AG20443 (cell line): ENCODE measurements at regions not wholly inside any gene's neighbourhood (a gene's known extent, or its start where the extent isn't known, plus 50 kb on each side); places are given as distances from the start of the nearest gene placed in this dataset.
"Not testable (repeated sequence)": the region's sequence is repeated elsewhere in the genome, so short reads cannot be mapped to it uniquely, and the experiment has no call there.

Experiments
- DNase-seq: peaks from one replicate; pipeline ENCODE4 v3.0.0; 2012; ENCODE audit warnings: low spot score, mixed read lengths

DNA sequence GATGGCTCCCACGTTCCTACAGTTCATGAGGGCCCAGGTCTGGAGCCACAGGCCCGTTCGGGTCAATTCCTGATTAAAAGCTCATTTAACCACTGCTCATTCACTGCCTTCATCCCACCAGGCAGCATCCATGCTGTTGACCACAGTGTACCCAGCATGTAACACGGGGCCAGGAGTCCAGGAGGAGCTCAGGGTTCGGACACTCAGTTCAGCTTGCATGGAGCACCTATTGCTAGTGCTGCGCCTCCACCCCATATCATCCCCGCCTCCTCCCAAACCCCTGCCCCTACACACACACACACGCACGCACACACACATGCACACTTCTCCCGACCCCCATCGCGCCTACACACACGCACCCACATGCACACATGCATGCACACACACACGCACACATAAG is 72.9 kb upstream of the SNTG2 start:
- no peak for DNase-seq

DNA sequence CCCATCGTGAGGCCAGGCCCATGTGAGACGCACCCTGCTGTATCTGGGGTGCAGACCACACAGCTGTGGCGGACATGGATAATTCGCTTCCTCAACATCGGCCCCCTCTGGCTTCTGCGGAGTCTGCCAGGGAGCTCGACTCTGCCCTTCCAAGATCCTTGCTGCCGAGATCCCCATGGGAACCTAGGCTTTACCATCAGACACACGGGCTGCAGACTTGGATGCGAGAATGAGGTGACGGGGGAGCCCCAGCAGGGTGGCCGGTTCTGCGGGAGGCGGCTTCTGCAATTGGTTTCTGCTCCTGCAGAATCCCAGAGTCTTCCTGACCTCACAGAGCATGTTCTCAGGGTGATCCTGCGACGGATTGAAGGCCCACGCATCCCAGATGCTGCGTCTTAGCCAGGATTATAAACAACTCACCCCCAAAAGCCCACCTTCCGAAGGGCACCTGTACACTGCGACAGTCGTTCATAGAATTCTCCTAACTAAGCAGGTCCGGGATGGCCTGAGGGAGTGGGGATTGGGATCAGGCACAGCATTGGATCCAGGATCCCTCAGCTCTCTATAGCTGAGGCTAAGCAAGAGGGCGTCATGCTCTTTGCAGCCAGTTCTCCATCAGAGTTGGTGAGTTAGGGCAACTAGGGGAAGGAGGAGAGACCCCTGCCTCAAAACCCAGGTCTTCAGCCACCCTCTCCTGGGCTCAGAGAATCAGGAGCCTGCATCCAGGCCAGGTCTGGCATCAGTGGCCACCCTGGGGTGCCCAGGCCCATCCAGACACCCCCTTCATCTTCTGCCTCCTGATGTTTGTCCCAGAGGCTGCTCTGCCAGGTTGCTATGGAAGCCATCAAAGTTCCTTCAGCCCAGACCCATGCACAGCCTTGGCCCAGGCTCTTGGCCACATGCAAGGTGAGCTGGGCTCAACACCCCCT is 74.7 kb upstream of the SNTG2 start:
- DNase-seq, result no peak

DNA sequence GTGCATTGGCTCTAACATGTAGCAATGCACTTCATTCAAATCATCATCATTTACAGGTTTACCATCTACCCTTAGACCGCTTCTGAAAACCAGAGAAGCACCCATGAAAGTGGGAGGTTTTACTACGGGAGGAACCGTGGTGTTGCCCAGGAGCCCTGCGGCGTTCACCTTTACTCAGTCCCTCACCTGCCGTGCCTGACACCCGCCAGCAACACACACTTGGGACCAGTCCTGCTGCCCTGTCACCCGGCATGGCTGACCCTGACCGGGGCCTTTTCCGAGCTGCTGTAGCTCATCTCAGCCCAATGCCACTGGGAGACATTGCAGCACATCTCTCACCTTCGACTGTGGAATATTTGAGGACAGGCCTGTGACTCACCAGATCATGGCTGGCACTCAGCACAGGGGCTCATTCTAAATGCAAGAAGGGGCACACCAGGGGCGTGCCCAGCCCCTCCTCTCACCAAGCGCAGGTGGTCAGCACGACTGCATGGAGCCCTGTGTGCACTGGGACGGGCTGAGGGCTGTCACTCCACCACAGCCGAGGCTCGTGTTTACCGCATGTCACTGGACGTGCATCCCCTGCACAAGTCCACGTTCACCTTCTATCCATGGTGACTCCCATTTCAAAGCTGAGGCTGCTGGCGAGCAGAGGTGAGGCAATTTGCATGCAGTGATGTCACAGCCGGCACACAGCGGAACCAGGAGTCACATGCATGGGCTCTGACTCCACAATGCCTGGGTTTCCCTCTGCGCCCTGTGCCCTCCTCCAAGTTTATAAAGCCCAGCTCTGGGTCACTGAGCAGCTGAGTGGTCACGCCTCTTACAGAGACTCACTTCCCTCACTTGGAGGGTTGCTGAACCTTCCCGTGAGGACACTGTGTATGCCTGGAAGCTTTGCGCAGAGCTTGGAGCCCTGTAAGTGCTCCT is 76.7 kb upstream of the SNTG2 start:
- DNase-seq, result no peak

DNA sequence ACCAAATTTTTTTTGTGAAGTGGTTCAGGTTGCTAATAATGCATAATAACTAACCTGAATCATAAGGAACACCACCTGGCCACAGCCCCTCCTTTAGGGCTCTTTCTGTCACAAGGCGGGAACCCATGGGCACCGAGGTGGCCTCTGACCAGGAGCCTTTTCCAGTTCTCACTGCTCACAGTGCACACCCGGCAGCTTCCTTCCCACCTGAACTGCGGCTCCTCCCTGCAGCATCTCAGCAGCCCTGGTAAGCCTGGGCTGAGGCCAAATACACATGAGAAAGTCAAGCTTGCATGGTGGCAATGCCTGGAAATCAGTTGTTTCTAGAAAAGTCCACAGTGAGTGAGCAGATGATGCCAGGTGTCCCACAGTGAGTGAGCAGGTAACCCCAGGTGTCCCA is 77.6 kb upstream of the SNTG2 start:
- no peak for DNase-seq

GRCh38 chr2:871926-872680 is 78.5 kb upstream of the SNTG2 start:
- DNase-seq, result no peak

GRCh38 chr2:871175-871727 is 79.4 kb upstream of the SNTG2 start:
- DNase-seq, result no peak

DNA sequence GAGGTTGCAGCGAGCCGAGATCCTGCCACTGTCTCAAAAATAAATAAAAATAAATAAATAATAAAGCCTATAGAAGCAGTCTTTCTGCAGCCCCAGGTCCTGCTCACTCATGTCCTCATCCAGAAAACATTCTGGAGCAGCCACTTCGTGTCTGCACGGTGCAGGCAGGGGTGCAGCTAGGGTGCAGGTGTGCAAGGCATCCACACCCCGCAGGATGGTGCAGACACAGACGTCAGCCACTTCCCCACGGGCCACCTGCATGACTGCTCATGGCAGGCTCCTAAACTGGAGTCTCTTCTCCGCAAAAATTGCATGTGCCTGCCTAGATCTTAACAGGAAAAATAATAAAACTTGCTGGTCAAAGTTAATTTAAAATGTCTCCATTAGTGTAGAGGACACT is 80.2 kb upstream of the SNTG2 start:
- no peak for DNase-seq

- DNase-seq, result no peak
Observed at GRCh38 chr2:869894-870293, 80.8 kb upstream of the SNTG2 start.

DNA sequence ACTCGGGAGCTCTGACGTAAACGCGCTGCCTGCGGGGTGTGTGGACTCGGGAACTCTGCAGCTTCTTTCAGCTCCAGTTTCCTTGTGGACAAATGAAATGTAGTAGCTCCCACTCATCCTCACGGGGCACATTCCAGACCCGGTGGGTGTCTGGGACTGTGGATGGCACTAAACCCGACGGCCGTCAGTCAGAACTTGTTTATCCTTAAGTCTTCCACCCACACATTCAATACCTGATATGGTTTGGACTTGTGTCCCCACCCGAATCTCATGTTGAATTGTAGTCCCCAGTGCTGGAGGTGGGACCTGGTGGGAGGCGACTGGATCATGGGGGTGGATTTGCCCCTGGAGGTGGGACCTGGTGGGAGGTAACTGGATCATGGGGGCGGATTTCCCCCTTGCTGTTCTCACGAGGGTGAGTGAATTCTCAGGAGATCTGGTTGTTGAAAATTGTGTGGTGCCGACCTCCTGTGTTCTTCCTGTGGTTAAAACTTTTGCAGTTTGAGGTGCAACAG is 81.2 kb upstream of the SNTG2 start:
- no peak for DNase-seq

GRCh38 chr2:868857-869256 is 81.8 kb upstream of the SNTG2 start:
- not testable (repeated sequence) for DNase-seq

DNA sequence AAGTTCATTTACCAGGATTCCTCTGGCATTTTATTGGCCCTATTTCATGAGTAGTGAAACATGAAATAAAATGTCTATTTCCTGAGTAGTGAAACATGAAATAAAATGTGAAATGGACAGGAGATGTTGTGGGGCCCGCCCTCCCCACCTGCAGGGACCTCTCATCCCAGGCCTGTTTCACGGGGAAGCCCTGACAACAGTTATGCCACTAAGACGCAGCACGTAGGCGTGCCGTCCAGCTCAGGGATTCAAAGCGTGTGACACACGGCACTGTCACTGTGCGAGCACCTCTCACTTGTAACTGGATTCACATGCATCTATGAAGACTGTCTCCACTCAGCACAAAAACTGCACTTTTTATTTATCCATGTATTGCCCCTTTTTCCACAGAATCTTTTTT is 83.4 kb upstream of the SNTG2 start:
- no peak for DNase-seq

- no peak for DNase-seq
Observed at GRCh38 chr2:866887-867286, 83.8 kb upstream of the SNTG2 start.

DNA sequence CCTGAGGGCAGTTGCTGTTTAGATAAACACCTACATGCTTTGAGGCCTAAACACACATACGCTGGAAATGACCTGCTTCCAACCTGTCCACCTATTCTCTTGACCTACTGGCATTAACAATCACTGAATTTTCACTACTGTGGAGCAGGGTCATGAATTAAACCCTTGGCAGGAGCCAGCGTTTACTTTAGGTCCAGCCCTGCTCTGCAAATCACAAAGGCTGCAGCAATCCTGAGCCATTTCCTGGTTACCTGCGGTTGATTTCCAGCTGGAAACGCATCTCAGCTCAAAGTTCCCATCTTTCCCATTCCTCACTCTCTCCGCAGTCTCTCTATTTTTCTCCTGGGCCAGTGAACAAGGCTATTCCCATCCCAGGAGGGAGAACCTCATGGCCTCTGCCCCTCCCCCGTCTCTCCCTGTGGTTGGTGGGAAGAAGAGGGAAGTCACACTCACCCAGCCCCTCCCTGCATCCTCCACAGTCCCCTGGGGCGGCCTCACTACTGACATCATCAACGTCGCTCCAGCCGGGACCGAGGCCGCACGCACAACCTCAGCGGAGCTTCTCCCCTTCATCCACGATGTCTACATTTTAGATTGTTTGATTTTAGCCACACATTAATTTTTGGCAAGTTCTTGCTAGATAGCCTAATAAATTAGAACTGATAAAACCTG is 84.5 kb upstream of the SNTG2 start:
- DNase-seq, result no peak

DNA sequence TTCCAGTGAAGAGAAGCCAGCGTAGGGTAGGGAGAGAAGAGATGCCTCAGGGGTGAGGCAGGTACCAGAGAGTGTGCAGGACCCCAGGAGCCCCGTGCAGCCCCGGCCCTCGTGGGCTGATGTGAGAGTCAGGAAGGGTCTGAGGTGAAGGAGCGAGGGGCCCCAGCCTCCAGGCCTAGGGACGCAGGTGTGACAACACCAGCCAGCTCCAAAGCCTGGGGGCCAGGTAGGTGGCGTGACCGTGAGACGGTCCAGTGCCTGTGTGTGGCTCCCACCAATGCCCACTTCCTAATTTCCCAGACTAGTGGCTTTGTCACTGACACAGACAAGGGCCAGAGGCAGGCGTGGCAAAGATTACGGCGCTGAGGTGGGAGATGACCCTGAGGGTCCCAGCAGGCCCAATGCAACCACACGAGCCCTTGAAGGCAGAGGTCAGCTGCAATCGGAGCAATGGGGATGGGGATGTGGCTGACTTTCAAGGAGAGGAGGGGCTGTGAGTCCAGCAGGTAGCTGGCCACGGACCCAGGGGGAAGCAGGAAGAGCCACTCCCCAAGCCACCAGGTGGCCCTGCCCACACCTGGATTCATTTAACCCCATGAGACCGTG is 86.0 kb upstream of the SNTG2 start:
- no peak for DNase-seq

DNA sequence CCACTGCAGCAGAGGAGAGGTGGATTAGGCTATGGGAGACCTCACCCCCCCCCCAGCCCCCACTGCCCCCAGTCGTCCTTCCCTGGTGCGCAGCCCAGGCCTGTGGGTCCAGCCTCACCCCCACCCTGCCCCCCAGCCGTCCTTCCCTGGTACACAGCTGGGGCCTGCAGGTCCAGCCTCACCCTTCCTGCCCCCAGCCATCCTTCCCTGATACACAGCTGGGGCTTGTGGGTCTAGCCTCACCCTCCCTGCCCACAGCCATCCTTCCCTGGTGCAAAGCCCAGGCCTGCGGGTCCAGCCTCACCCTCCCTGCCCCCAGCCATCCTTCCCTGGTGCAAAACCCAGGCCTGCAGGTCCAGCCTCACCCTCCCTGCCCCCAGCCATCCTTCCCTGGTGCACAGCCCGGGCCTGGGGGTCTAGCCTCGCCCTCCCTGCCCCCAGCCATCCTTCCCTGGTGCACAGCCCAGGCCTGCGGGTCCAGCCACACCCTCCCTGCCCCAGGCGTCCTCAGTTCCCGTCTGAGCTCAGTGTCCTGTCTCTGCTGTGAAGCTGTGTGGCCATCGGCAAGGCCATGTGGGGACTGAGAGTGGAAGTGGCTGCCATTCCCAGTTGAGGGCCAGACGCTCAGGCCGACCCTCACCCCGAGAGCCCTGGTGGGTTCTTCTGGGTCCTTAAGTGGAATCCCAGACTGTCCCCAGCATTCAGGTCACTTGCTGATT is 86.8 kb upstream of the SNTG2 start:
- no peak for DNase-seq

DNA sequence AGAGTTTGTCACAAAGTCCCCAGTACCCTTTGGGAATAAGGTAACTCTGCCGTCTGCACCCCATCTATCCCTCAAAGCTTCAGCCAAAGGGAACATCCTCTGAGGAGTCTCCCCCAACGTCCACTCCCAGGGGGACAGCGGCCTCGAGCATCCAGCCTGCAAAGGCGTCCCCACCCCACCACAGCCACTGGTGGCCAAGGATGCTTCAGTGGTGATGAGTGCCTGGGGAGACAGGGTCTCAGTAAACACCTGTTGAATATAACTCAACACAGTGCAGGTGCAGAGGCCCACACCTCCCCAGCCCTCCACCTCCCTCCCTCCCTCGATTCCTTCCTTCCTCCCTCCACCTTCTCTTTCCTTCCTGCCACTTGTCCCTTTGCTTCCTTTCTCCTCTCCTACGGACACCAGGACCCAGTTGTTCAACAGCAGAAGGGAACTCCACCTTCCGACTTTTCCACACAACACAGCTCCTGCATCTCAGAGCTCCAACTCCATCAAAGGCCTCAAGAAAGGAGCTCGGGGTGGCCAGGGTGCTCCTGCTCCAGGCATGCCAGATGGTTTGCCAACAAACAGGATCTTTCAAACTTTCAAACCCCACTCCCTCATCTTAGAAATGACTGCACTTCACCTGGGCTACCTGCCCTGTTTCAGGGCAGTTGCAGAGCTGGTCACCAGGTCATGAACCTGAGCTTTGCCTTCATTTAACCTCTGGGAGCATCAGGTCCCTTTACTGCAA is 87.8 kb upstream of the SNTG2 start:
- DNase-seq, result no peak

DNA sequence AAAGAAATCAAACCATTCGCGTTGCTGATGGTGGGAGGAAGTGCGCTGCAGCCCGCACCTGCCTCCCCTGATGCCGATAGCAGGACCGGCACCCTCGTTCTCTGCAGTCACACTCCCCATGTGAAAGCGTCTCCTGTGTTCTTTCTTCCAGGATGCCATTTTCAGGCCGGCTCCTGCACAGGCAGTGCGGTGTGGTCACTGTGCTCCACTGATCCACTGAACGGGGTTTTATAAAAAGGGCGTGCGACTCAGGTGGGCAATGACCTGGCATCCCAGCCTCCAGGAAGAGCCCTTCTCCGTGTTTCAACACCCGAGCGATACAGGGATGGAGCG is 88.3 kb upstream of the SNTG2 start:
- no peak for DNase-seq

GRCh38 chr2:861655-862354 is 88.8 kb upstream of the SNTG2 start:
- DNase-seq, result no peak
